ENCODE measurements at regions not wholly inside any gene's neighbourhood (a gene's known extent, or its start where the extent isn't known, plus 50 kb on each side); places are given as distances from the start of the nearest gene placed in this dataset.

DNA sequence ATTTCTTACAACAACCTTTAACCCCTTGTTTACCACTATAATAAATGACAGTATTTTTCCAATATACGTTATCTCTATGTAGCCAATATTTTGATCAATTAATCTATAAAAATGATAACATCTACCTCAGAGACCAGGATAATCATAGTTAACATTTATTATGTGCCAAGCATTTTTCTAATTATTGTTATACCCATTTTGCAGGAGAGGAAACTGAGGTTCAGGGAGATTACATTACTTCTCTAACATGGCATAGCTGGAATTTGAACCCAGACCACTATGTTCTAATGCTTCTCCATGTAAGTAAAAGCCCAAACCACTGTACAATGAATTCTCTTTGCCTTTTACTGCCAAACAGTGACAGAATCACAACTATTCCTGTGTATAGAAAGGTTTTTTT lies 113.4 kb upstream of the PFN2 start:
- no peak overlapping the region; the same call in 1 of the 2 replicates for H3K4me3 ChIP-seq (ENCODE audit: insufficient read depth, low read depth, low read length)
- H4K20me1 ChIP-seq (ENCODE audit: insufficient read depth, low read length), result no peaks in the 10 kb centered on the region

More for the DNA sequence above, 113.4 kb upstream of the PFN2 start:
- ATAC-seq (ENCODE audit: low read depth) (no peak), DNase-seq (no peak)
- no peak overlapping the region for H4K91ac ChIP-seq (ENCODE audit: insufficient read depth, low read depth, low read length)
- BruUV-seq (replicated peaks), result no TSS peak
- intact Hi-C loops (cut with micrococcal nuclease) (loop anchor here (5.0 kb wide), 1 partner anchor 98 kb away; no protein-coding TSS in a partner anchor), dilution Hi-C loops (cut with HindIII; ENCODE audit: low sequenced_read_pairs, unreplicated experiment) (no loop called here), in situ Hi-C loops (cut with MboI; ENCODE audit: low sequenced_read_pairs) (no loop called here)
- ChIA-PET CTCF (no interaction called here), POLR2A (ENCODE audit: unreplicated experiment) (no interaction called here)
- H2AK9ac ChIP-seq (replicated peaks; ENCODE audit: low read depth, low read length, poor library complexity), result no peak overlapping the region
- H3K9ac ChIP-seq (ENCODE audit: low read depth, low read length), result no peak overlapping the region
- H2AFZ ChIP-seq (replicated peaks; ENCODE audit: low read length, poor library complexity), result no peak overlapping the region
- H3K18ac ChIP-seq (ENCODE audit: low read depth, low read length), result no peak overlapping the region
- TF ChIP-seq MAFK (IDR thresholded peaks at IDR 0.05; ENCODE audit: low read depth, low read length), result no peak
- no peak for TF ChIP-seq MAZ (IDR thresholded peaks at IDR 0.05; ENCODE audit: borderline replicate concordance, low read depth, low read length)
- TF ChIP-seq, protein P1, sequence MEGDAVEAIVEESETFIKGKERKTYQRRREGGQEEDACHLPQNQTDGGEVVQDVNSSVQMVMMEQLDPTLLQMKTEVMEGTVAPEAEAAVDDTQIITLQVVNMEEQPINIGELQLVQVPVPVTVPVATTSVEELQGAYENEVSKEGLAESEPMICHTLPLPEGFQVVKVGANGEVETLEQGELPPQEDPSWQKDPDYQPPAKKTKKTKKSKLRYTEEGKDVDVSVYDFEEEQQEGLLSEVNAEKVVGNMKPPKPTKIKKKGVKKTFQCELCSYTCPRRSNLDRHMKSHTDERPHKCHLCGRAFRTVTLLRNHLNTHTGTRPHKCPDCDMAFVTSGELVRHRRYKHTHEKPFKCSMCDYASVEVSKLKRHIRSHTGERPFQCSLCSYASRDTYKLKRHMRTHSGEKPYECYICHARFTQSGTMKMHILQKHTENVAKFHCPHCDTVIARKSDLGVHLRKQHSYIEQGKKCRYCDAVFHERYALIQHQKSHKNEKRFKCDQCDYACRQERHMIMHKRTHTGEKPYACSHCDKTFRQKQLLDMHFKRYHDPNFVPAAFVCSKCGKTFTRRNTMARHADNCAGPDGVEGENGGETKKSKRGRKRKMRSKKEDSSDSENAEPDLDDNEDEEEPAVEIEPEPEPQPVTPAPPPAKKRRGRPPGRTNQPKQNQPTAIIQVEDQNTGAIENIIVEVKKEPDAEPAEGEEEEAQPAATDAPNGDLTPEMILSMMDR (conservative IDR thresholded peaks at IDR 0.05; ENCODE audit: low read depth, low read length), result no peak
- no peak for TF ChIP-seq CEBPB (IDR thresholded peaks at IDR 0.05; ENCODE audit: low read depth, low read length)
- TF ChIP-seq RCOR1 (IDR thresholded peaks at IDR 0.05; ENCODE audit: insufficient replicate concordance, low read length), result no peak
- no peak for TF ChIP-seq SMC3 (IDR thresholded peaks at IDR 0.05; ENCODE audit: low read depth, low read length)
- TF ChIP-seq RAD21 (IDR thresholded peaks at IDR 0.05; ENCODE audit: low read length), result no peak
- TF ChIP-seq MXI1 (IDR thresholded peaks at IDR 0.05; ENCODE audit: borderline replicate concordance, low read depth, low read length), result no peak
- no peak for TF ChIP-seq FOS (IDR thresholded peaks at IDR 0.05; ENCODE audit: low read depth, low read length)
- no peak for TF ChIP-seq BHLHE40 (IDR thresholded peaks at IDR 0.05; ENCODE audit: low read depth, low read length)
- no peak for TF ChIP-seq RFX5 (IDR thresholded peaks at IDR 0.05; ENCODE audit: low read depth, low read length)
- TF ChIP-seq ELK1 (IDR thresholded peaks at IDR 0.05; ENCODE audit: borderline replicate concordance, low read depth, low read length), result no peak
- TF ChIP-seq, protein P2, sequence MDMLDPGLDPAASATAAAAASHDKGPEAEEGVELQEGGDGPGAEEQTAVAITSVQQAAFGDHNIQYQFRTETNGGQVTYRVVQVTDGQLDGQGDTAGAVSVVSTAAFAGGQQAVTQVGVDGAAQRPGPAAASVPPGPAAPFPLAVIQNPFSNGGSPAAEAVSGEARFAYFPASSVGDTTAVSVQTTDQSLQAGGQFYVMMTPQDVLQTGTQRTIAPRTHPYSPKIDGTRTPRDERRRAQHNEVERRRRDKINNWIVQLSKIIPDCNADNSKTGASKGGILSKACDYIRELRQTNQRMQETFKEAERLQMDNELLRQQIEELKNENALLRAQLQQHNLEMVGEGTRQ (IDR thresholded peaks at IDR 0.05; ENCODE audit: low read depth, low read length), result no peak
- no peak for TF ChIP-seq POLR2A (IDR thresholded peaks at IDR 0.05; ENCODE audit: low read depth, low read length)
- TF ChIP-seq NFE2L2 (IDR thresholded peaks at IDR 0.05; ENCODE audit: low read depth, low read length), result no peak
- TF ChIP-seq CHD1 (IDR thresholded peaks at IDR 0.05; ENCODE audit: low read depth, low read length), result no peak
- H3K23ac ChIP-seq (ENCODE audit: low read depth, low read length), result no peak overlapping the region
- no peak overlapping the region for H2BK120ac ChIP-seq (ENCODE audit: low read depth, low read length)
- H3K4me1 ChIP-seq (ENCODE audit: control insufficient read depth, insufficient read depth, low read length), result peaks cover 12% of the 10 kb centered on the region
- H3K4ac ChIP-seq (ENCODE audit: low read depth, low read length), result no peak overlapping the region
- H3K27me3 ChIP-seq (ENCODE audit: control insufficient read depth, insufficient read depth, low read length), result no peaks in the 10 kb centered on the region
- no peak overlapping the region for H3K4me2 ChIP-seq (ENCODE audit: low read depth, low read length)
- H2AK5ac ChIP-seq (ENCODE audit: low read depth, low read length), result no peak overlapping the region
- peaks cover 9% of the 10 kb centered on the region for H3K9me1 ChIP-seq (ENCODE audit: insufficient read depth, low read length)
- no peaks in the 10 kb centered on the region for H3K36me3 ChIP-seq (ENCODE audit: control insufficient read depth, insufficient read depth, low read length)
- 100% methylated on average over 1 of the region's 1 CpG; no CpG with 5 or more reads in 1 of the 2 experiments for WGBS, 2 experiments (ENCODE audit: extremely low coverage in 2 of 2, insufficient read length in 1 of 2)
- H2BK5ac ChIP-seq (ENCODE audit: low read depth, low read length, poor library complexity, severe bottlenecking), result no peak overlapping the region
- H2BK20ac ChIP-seq (ENCODE audit: low read depth, low read length), result no peak overlapping the region
- H2BK15ac ChIP-seq (ENCODE audit: low read depth, low read length), result no peak overlapping the region
- H3K79me1 ChIP-seq (ENCODE audit: low read depth in 1 of 2, low read length in 2 of 2), result peaks cover 0 to 4% of the 10 kb centered on the region in 2 experiments; a peak in 1 of 4 replicates
- H3K9me3 ChIP-seq (ENCODE audit: control insufficient read depth, insufficient read depth, low read length), result no peaks in the 10 kb centered on the region
- no peak overlapping the region for H3K56ac ChIP-seq (ENCODE audit: extremely low read depth, insufficient read depth, low read length)
- no peak overlapping the region for H3K14ac ChIP-seq (replicated peaks; ENCODE audit: low read depth, low read length)
- no peak overlapping the region for H4K8ac ChIP-seq (ENCODE audit: low read depth in 2 of 2, low read length in 2 of 2)
- no peak overlapping the region for H4K5ac ChIP-seq (ENCODE audit: low read depth, low read length)
- no peak overlapping the region for H3K27ac ChIP-seq (ENCODE audit: insufficient read depth, low read length)

Measured in IMR-90 (cell line).